CD14-positive monocyte (primary cell): ENCODE measurements at regions not wholly inside any gene's neighbourhood (a gene's known extent, or its start where the extent isn't known, plus 50 kb on each side); places are given as distances from the start of the nearest gene placed in this dataset.

ENCODE experiments used
- DNase-seq, 3 donors: peaks; one replicate each; pipeline ENCODE4 v3.0.0-alpha.2; 2011 to 2022
- H2AFZ ChIP-seq: 2 replicates; pipeline ENCODE4 v1.6.0; 2012; ENCODE audit warnings: mild to moderate bottlenecking, low read depth, low read length, inconsistent platforms; ENCODE audit not compliant: insufficient read depth, poor library complexity, severe bottlenecking
- H3K27ac ChIP-seq, 2 donors: 1 replicate in 1 of 2; 2 replicates in 1 of 2; pipeline ENCODE4 v1.5.1; 2012 to 2013; ENCODE audit warnings: low read length in 2 of 2, control low read depth in 1 of 2, inconsistent platforms in 1 of 2, low read depth in 1 of 2, mild to moderate bottlenecking in 1 of 2
- H3K27me3 ChIP-seq, 2 donors: one replicate each; pipeline versions ENCODE4 v1.6.0 to v1.6.1; 2011 to 2013; ENCODE audit warnings: low read length in 2 of 2; ENCODE audit not compliant: control insufficient read depth in 2 of 2, insufficient read depth in 2 of 2
- H3K36me3 ChIP-seq, 2 donors: replicated peaks in 1 of 2; 1 replicate in 1 of 2; 2 replicates in 1 of 2; pipeline versions ENCODE4 v1.5.1 to v1.6.1; 2012 to 2013; ENCODE audit warnings: low read length in 2 of 2, control low read depth in 1 of 2, inconsistent platforms in 1 of 2, mild to moderate bottlenecking in 1 of 2; ENCODE audit not compliant: insufficient read depth in 2 of 2, control insufficient read depth in 1 of 2
- H3K4me1 ChIP-seq, 2 donors: 1 replicate in 1 of 2; 2 replicates in 1 of 2; pipeline versions ENCODE4 v1.5.1 to v1.6.1; 2012 to 2013; ENCODE audit warnings: low read length in 2 of 2, control low read depth in 1 of 2, inconsistent platforms in 1 of 2, mild to moderate bottlenecking in 1 of 2, moderate library complexity in 1 of 2; ENCODE audit not compliant: insufficient read depth in 2 of 2, control insufficient read depth in 1 of 2
- H3K4me2 ChIP-seq: replicated peaks from 2 replicates; pipeline ENCODE3; 2012; ENCODE audit warnings: low read length, moderate library complexity, mild to moderate bottlenecking; ENCODE audit not compliant: poor library complexity, severe bottlenecking; ENCODE audit errors: extremely low read depth
- H3K4me3 ChIP-seq, 3 experiments: fragments of 200-600 bp in 1 of 3; sonication (generic) in 1 of 3; replicated peaks in 1 of 3; 1 replicate in 2 of 3; 2 replicates in 1 of 3; pipeline ENCODE4 v1.5.1; 2011 to 2013; ENCODE audit warnings: low read length in 3 of 3, mild to moderate bottlenecking in 3 of 3, control low read depth in 2 of 3, low read depth in 2 of 3, inconsistent platforms in 1 of 3, moderate library complexity in 1 of 3
- H3K79me2 ChIP-seq: 2 replicates; pipeline ENCODE4 v1.6.0; 2012; ENCODE audit warnings: mild to moderate bottlenecking, control low read depth, inconsistent platforms, low read length, moderate library complexity; ENCODE audit not compliant: insufficient read depth
- H3K9ac ChIP-seq: 2 replicates; pipeline ENCODE4 v1.6.0; 2017; ENCODE audit warnings: low read length, mild to moderate bottlenecking; ENCODE audit not compliant: insufficient read depth, poor library complexity, severe bottlenecking
- H3K9me3 ChIP-seq, 2 donors: replicated peaks in 1 of 2; 1 replicate in 1 of 2; 2 replicates in 1 of 2; pipeline versions ENCODE4 v1.5.1 to v1.6.1; 2012 to 2013; ENCODE audit warnings: low read length in 2 of 2, control low read depth in 1 of 2; ENCODE audit not compliant: control insufficient read depth in 1 of 2, insufficient read depth in 1 of 2
- H4K20me1 ChIP-seq: 2 replicates; pipeline ENCODE4 v1.6.0; 2012; ENCODE audit warnings: mild to moderate bottlenecking, low read length, control low read depth, moderate library complexity; ENCODE audit not compliant: insufficient read depth
- H3K27ac Mint-ChIP-seq, 7 donors: one replicate each; pipeline ENCODE4 v1.8.0; 2020; ENCODE audit warnings: mild to moderate bottlenecking in 7 of 7, mixed read lengths in 7 of 7, moderate library complexity in 6 of 7, inconsistent platforms in 2 of 7
- H3K27me3 Mint-ChIP-seq, 3 donors: one replicate each; pipeline ENCODE4 v1.8.0; 2021 to 2022; ENCODE audit warnings: low read depth in 3 of 3, mild to moderate bottlenecking in 3 of 3, mixed read lengths in 3 of 3, moderate library complexity in 3 of 3, inconsistent platforms in 1 of 3
- H3K36me3 Mint-ChIP-seq, 2 donors: one replicate each; pipeline ENCODE4 v1.8.0; 2020; ENCODE audit warnings: mixed read lengths in 2 of 2, inconsistent platforms in 1 of 2, mild to moderate bottlenecking in 1 of 2
- H3K4me1 Mint-ChIP-seq: one replicate; pipeline ENCODE4 v1.8.0; 2020; ENCODE audit warnings: mild to moderate bottlenecking, mixed read lengths
- H3K4me3 Mint-ChIP-seq, 2 donors: one replicate each; pipeline ENCODE4 v1.8.0; 2020; ENCODE audit warnings: mild to moderate bottlenecking in 2 of 2, mixed read lengths in 2 of 2, moderate library complexity in 1 of 2
- H3K9me3 Mint-ChIP-seq, 7 donors: one replicate each; pipeline ENCODE4 v1.8.0; 2020 to 2022; ENCODE audit warnings: mixed read lengths in 7 of 7, mild to moderate bottlenecking in 6 of 7, moderate library complexity in 6 of 7, inconsistent platforms in 2 of 7
- WGBS: methylation state at CpG from one replicate; pipeline ENCODE4 v1.1.5; 2013; ENCODE audit warnings: missing lambda C conversion rate; ENCODE audit not compliant: insufficient coverage; 5-methylcytosine and 5-hydroxymethylcytosine counted together
- intact Hi-C, 2 donors: fragments of 100-400 bp; cut with micrococcal nuclease; formaldehyde crosslinking; loops; one replicate each; pipeline versions ENCODE4 v1.15.0 to v1.15.1; 2023
- TF ChIP-seq, protein P1 (sequence below): fragments of 200-600 bp; IDR thresholded peaks from one replicate; pipeline ENCODE4 v1.8.0; 2022; ENCODE audit warnings: antibody characterized with exemption, mild to moderate bottlenecking

- H3K4me1 ChIP-seq, result peaks cover 6 to 8% of the 10 kb centered on the region in 2 donors
- H3K36me3 ChIP-seq, result no peaks in the 10 kb centered on the region
- no peak for DNase-seq
- WGBS, result 87% methylated on average over 4 of the region's 5 CpGs
- H3K4me3 ChIP-seq, result no peak overlapping the region
- no peaks in the 10 kb centered on the region for H4K20me1 ChIP-seq
- no peaks in the 10 kb centered on the region for H3K79me2 ChIP-seq
- Mint-ChIP-seq H3K4me1 (peaks cover 15% of the 10 kb centered on the region), H3K27me3 (peaks cover 14 to 19% (median 16%) of the 10 kb centered on the region in 3 donors), H3K9me3 (peaks cover 0 to 3% (median 2%) of the 10 kb centered on the region in 7 donors), H3K4me3 (no peak overlapping the region), H3K27ac (no peak overlapping the region), H3K36me3 (no peaks in the 10 kb centered on the region)
- H3K9ac ChIP-seq, result no peak overlapping the region
- no peak overlapping the region for H3K4me2 ChIP-seq
- no peaks in the 10 kb centered on the region for H3K9me3 ChIP-seq
- H2AFZ ChIP-seq, result no peak overlapping the region
- TF ChIP-seq, protein P1, sequence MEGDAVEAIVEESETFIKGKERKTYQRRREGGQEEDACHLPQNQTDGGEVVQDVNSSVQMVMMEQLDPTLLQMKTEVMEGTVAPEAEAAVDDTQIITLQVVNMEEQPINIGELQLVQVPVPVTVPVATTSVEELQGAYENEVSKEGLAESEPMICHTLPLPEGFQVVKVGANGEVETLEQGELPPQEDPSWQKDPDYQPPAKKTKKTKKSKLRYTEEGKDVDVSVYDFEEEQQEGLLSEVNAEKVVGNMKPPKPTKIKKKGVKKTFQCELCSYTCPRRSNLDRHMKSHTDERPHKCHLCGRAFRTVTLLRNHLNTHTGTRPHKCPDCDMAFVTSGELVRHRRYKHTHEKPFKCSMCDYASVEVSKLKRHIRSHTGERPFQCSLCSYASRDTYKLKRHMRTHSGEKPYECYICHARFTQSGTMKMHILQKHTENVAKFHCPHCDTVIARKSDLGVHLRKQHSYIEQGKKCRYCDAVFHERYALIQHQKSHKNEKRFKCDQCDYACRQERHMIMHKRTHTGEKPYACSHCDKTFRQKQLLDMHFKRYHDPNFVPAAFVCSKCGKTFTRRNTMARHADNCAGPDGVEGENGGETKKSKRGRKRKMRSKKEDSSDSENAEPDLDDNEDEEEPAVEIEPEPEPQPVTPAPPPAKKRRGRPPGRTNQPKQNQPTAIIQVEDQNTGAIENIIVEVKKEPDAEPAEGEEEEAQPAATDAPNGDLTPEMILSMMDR, result no peak
- intact Hi-C loops, result loop anchor here in 1 of 2 donors (10.0 kb wide), 1 partner anchor 230 kb away; no protein-coding TSS in a partner anchor
- H3K27ac ChIP-seq, result no peak overlapping the region
- peaks cover 3 to 8% of the 10 kb centered on the region in 2 donors for H3K27me3 ChIP-seq
These were observed 69.9 kb downstream of the CHRNA1 start for GRCh38 chr2:174694196-174694878.

GRCh38 chr2:174693344-174693743 is 70.9 kb downstream of the CHRNA1 start:
- intact Hi-C loops, result loop anchor here in 1 of 2 donors (10.0 kb wide), 1 partner anchor 229 kb away; no protein-coding TSS in a partner anchor
- no peaks in the 10 kb centered on the region for H3K9me3 ChIP-seq
- H4K20me1 ChIP-seq, result no peaks in the 10 kb centered on the region
- H3K4me1 ChIP-seq, result peaks cover 6 to 8% of the 10 kb centered on the region in 2 donors
- no peaks in the 10 kb centered on the region for H3K36me3 ChIP-seq
- peaks cover 3 to 8% of the 10 kb centered on the region in 2 donors for H3K27me3 ChIP-seq
- H2AFZ ChIP-seq, result no peak overlapping the region
- H3K9ac ChIP-seq, result no peak overlapping the region
- Mint-ChIP-seq H3K4me1 (peaks cover 17% of the 10 kb centered on the region), H3K27ac (no peak overlapping the region), H3K27me3 (peaks cover 11 to 19% (median 15%) of the 10 kb centered on the region in 3 donors), H3K36me3 (no peaks in the 10 kb centered on the region), H3K9me3 (peaks cover 0 to 3% (median 2%) of the 10 kb centered on the region in 7 donors), H3K4me3 (no peak overlapping the region)
- no peak overlapping the region for H3K4me3 ChIP-seq
- TF ChIP-seq, protein P1, result no peak
- no peak overlapping the region for H3K4me2 ChIP-seq
- DNase-seq, result no peak
- no peaks in the 10 kb centered on the region for H3K79me2 ChIP-seq
- no peak overlapping the region for H3K27ac ChIP-seq
- 100% methylated on average over 5 of the region's 5 CpGs for WGBS
